GM19023 (cell line): ENCODE measurements at regions not wholly inside any gene's neighbourhood (a gene's known extent, or its start where the extent isn't known, plus 50 kb on each side); places are given as distances from the start of the nearest gene placed in this dataset.

ENCODE experiments used
- ATAC-seq: cut with Tn5 transposase; IDR thresholded peaks from one replicate; pipeline ENCODE4 v1.9.1; 2021; ENCODE audit warnings: mild to moderate bottlenecking, moderate library complexity; ENCODE audit not compliant: unreplicated experiment

- ATAC-seq: no peak
Measured at GRCh38 chr19:27753622-27754021, 1459.3 kb downstream of the UQCRFS1 start.

DNA sequence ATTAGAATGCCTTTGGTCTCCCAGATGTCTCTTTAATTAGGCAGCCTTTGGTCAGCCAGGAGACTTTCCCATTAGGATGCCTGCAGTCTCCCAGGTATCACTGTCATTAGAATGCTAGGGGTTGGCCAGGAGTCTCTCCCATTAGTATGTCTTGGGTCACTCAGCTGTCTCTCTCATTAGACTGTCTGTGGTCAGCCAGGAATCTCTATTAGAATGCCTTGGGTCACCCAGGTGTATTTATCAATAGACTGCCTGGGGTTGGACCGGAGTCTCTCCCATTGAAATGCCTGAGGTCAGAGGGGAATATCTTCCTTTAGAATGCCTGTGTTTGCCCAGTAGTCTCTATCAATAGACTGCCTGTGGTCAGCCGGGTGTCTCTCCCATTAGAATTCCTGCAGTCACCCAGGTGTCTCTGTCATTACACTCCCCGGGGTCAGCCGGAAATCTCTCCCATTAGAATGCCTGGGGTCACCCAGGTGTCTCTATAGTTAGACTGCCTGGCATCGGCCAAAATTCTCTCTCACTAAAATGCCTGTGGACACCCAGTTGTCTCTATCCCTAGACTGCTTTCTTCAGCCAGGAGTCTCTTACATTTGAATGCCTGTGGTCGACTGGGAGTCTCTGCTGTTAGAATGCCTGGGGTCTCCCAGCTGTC lies 1460.3 kb downstream of the UQCRFS1 start:
- no peak for ATAC-seq

DNA sequence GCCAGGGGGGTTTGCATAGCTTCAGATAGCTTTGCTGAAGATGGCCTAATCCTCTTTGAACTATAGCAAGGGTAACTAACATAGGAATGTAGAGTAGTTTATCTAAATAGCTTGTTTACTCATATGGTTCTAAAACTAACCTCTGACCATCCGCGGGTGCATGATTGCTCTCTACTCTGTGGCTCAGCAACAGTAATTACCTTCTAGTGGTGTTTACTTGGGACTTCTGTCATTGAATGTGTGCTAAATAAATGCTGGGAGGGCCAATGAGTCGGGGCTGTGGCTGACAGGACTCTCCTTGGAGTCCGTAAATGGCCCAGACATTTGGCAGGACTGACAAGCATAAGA lies 1461.9 kb downstream of the UQCRFS1 start:
- no peak for ATAC-seq

GRCh38 chr19:27750391-27751043 lies 1462.4 kb downstream of the UQCRFS1 start:
- no peak for ATAC-seq

- ATAC-seq: no peak
Measured at GRCh38 chr19:27748551-27749152, 1464.3 kb downstream of the UQCRFS1 start.

- ATAC-seq: no peak
Measured at GRCh38 chr19:27746691-27747380, 1466.1 kb downstream of the UQCRFS1 start.

GRCh38 chr19:27745978-27746542 lies 1466.9 kb downstream of the UQCRFS1 start:
- ATAC-seq: no peak

DNA sequence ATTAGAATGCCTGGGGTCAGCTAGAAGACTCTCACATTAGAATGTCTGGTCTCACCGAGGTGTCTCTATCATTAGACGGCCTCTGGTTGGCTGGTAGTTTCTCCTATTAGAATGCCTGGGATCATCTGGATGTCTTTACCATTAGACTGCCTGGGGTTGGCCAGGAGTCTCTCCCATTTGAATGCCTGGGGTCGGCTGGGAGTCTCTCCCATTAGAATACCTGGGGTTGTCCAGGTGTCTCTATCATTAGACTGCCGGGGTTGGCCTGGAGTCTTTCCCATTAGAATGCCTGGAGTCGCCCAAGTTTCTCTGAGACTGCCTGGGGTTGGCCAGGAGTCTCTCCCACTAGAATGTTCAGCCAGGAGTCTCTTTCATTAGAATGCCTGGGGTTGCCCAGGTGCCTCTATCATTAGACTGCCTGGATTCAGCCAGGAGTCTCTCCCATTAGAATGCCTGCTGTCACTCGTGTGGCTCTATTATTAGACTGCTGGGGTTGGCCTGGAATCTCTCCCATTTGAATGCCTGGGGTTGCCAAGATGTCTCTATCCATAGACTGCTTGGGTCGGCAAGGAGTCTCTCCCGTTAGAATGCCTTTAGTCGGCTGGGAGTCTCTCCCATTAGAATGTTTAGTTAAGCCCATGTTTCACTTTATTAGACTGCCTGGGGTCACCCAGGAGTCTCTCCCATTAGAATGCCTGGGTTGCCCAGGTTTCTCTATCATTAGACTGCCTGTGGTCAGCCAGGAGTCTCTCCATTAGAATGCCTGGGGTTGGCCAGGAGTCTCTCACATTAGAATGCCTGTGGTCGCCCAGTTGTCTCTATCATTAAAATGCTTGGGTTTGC lies 1467.8 kb downstream of the UQCRFS1 start:
- no peak for ATAC-seq

DNA sequence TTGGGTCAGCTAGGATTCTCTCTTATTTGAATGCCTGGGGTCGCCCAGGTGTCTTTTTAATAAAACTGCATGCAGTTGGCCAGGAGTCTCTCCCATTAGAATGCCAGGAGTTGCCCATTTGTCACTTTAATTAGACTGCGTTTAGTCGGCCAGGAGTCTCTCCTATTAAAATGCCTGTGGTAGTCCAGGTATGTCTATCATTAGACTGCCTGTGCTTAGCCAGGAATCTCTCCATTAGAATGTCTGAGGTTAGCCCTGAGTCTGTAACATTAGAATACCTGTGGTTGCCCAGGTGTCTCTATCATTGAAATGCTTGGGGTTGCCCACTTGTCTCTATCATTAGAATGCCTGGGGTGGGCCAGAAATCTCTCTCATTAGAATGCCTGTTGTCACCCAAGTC lies 1470.9 kb downstream of the UQCRFS1 start:
- no peak for ATAC-seq

DNA sequence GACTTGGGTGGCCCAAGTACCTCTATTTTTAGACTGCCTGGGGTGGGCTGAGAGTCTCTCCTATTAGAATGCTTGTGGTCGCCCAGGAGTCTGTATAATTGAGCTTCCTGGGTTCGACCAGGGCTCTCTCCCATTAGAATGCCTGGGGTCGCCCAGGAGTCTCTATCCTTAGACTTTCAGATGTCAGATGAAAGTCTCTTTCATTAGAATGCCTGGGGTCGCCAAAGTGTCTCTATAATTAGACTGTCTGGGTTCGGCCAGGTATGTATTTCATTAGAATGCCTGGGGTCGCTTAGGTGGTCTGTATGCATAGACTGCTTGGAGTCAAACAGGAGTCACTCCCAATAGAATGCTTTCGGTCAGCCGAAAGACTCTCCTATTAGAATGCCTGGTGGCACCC lies 1471.7 kb downstream of the UQCRFS1 start:
- ATAC-seq: no peak

DNA sequence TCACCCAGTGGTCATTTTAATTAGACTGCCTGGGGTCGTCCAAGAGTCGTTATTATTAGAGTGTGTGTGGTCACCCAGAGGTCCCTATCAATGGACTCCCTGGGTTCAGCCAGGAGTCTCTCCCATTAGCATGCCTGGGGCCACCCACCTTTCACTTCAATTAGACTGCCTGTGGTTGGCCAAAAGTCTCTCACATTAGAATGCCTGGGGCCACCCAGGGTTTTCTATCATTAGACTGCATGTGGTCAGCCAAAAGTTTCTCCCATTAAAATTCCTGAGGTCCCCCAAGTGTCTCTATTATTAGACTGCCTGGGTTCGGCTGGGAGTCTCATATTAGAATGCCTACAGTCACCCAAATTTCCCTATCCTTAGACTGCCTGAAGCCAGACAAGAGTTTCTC lies 1472.6 kb downstream of the UQCRFS1 start:
- ATAC-seq: no peak

GRCh38 chr19:27738569-27739193 lies 1474.3 kb downstream of the UQCRFS1 start:
- ATAC-seq: no peak

DNA sequence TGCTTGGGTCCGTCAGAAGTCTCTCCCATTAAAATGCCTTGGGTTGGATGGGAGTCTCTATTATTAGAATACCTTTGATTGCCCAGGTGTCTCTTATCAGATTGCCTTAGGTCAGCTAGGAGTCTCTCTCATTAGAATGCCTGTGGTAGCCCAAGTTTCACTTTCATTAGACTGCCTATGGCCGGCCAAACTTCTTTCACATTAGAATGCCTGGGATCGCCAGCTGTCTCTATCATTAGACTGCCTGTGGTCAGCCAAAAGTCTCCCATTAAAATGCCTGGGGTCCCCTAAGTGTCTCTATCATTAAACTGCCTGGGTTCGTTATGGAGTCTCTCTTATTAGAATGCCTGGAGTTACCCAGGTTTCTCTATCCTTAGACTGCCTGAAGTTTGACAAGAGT lies 1476.7 kb downstream of the UQCRFS1 start:
- no peak for ATAC-seq

DNA sequence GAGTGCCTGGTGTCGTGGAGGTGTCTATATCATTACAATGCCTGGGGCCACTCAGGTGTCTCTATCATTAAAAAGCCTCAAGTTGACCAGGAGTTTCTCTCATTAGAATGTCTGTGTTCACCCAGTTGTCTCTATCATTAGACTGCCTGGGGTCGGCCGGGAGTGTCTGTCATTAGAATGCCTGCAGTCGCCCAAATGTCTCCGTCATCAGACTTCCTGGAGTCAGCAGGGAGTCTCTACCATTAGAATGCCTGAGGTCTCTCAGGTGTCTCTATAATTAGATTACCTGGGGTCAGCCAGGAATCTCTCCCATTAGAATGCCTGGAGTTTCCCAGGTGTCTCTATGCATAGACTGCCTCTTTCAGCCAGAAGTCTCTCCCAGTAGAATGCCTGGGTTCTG lies 1477.6 kb downstream of the UQCRFS1 start:
- no peak for ATAC-seq

- no peak for ATAC-seq
Measured at GRCh38 chr19:27734496-27735220, 1478.3 kb downstream of the UQCRFS1 start.

GRCh38 chr19:27733551-27734266 lies 1479.2 kb downstream of the UQCRFS1 start:
- no peak for ATAC-seq

DNA sequence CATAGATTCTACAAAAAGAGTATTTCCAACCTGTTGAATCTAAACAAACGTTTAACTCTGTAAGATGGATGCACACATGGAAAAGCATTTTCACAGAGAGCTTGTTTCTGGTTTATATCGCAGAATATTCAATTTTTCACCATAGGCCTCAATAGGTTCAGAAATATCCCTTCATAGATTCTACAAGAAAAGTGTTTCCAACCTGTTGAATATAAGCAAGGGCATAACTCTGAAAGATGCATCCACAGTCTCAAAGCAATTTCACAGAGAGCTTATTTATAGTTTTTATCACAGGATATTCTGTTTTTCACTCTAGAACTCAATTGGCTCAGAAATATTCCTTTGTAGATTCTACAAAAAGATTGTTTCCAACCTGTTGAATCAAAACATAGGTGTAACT lies 1483.6 kb downstream of the UQCRFS1 start:
- ATAC-seq: no peak

DNA sequence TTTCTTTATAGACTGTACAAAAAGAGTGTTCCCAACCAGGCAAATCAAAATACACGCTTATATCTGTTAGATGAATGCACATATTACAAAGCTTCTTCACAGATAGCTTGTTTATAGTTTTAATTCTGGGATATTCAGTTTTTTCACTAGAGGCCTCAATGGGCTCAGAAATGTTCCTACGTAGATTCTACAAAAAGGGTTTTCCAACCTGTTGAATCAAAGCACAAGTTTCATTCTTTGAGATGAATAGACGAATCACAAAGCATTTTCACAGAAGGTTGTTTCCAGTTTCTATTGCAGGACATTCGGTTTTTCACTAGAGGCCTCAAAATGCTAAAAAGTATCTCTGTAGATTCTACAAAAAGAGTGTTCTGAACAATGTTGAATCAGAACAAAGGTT lies 1490.3 kb downstream of the UQCRFS1 start:
- no peak for ATAC-seq

DNA sequence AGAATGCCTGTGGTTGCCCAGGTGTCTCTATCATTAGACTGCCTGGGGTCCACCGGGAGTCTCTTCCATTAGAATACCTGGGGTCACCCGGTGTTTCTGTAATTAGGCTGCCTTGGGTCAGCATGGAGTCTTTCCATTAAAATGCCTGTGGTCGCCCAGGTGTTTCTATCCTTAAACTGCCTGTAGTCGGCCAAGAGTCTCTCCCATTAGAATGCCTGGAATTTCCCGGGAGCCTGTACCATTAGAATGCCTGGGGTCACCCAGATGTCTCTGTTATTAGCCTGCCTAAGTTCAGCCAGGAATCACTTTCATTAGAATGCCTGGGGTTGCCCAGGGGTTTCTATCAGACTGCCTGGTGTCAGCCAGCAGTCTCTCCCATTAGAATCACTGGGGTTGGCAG lies 1492.8 kb downstream of the UQCRFS1 start:
- no peak for ATAC-seq
